ENCODE measurements at regions not wholly inside any gene's neighbourhood (a gene's known extent, or its start where the extent isn't known, plus 50 kb on each side); places are given as distances from the start of the nearest gene placed in this dataset.

GRCh38 chr12:73262788-73263381 lies 990.7 kb downstream of the TRHDE start:
- no peaks in the 10 kb centered on the region for H3K27me3 ChIP-seq (ENCODE audit: insufficient read depth, low read depth, low read length)
- no peaks in the 10 kb centered on the region for H4K20me1 ChIP-seq (ENCODE audit: insufficient read depth)
- H3K9me3 ChIP-seq (ENCODE audit: low read length): no peaks in the 10 kb centered on the region
- H2AFZ ChIP-seq (ENCODE audit: low read depth, low read length): no peak overlapping the region
- no peak for TF ChIP-seq CTCF (IDR thresholded peaks at IDR 0.05; ENCODE audit: poor library complexity, severe bottlenecking)
- no peak for TF ChIP-seq SMC3 (conservative IDR thresholded peaks at IDR 0.05; ENCODE audit: poor library complexity)
- TF ChIP-seq RAD21 (conservative IDR thresholded peaks at IDR 0.05): no peak
- no peak for TF ChIP-seq EZH2 (IDR thresholded peaks at IDR 0.05; ENCODE audit: borderline replicate concordance, insufficient read depth, low read length, poor library complexity, severe bottlenecking)
- no peak for TF ChIP-seq MXI1 (conservative IDR thresholded peaks at IDR 0.05; ENCODE audit: poor library complexity, severe bottlenecking)
- no peak for TF ChIP-seq REST (IDR thresholded peaks at IDR 0.05; ENCODE audit: borderline replicate concordance)
- TF ChIP-seq EP300 (conservative IDR thresholded peaks at IDR 0.05; ENCODE audit: poor library complexity, severe bottlenecking): no peak
- TF ChIP-seq POLR2AphosphoS5 (IDR thresholded peaks at IDR 0.05): no peak
- TF ChIP-seq TAF1 (IDR thresholded peaks at IDR 0.05; ENCODE audit: low read depth): no peak
- no peak overlapping the region for H3K9ac ChIP-seq (ENCODE audit: low read length)
- H3K4me2 ChIP-seq (ENCODE audit: low read length): no peak overlapping the region
- H3K36me3 ChIP-seq (ENCODE audit: insufficient read depth, low read length): no peaks in the 10 kb centered on the region
- no peaks in the 10 kb centered on the region for H3K79me2 ChIP-seq (replicated peaks; ENCODE audit: insufficient read depth, low read length)
- no peaks in the 10 kb centered on the region for H3F3A ChIP-seq (ENCODE audit: insufficient read depth, low read length, poor library complexity, severe bottlenecking)
- H3K4me3 ChIP-seq (ENCODE audit: low read length): no peak overlapping the region
- H3K27ac ChIP-seq (ENCODE audit: low read length): no peak overlapping the region
- H3K9me2 ChIP-seq (ENCODE audit: insufficient read depth, low read length): no peaks in the 10 kb centered on the region

- Histone ChIP-seq H4K20me1 (ENCODE audit: insufficient read depth) (no peaks in the 10 kb centered on the region), H3K4me2 (ENCODE audit: low read length) (no peak overlapping the region), H3K27ac (ENCODE audit: low read length) (no peak overlapping the region), H3K9ac (ENCODE audit: low read length) (no peak overlapping the region), H3K27me3 (ENCODE audit: insufficient read depth, low read depth, low read length) (no peaks in the 10 kb centered on the region), H3K9me3 (ENCODE audit: low read length) (no peaks in the 10 kb centered on the region), H2AFZ (ENCODE audit: low read depth, low read length) (no peak overlapping the region), H3F3A (ENCODE audit: insufficient read depth, low read length, poor library complexity, severe bottlenecking) (no peaks in the 10 kb centered on the region), H3K9me2 (ENCODE audit: insufficient read depth, low read length) (no peaks in the 10 kb centered on the region), H3K79me2 (replicated peaks; ENCODE audit: insufficient read depth, low read length) (no peaks in the 10 kb centered on the region), H3K36me3 (ENCODE audit: insufficient read depth, low read length) (no peaks in the 10 kb centered on the region), H3K4me3 (ENCODE audit: low read length) (no peak overlapping the region)
- TF ChIP-seq REST (IDR thresholded peaks at IDR 0.05; ENCODE audit: borderline replicate concordance): no peak
- no peak for TF ChIP-seq SMC3 (conservative IDR thresholded peaks at IDR 0.05; ENCODE audit: poor library complexity)
- no peak for TF ChIP-seq RAD21 (conservative IDR thresholded peaks at IDR 0.05)
- TF ChIP-seq MXI1 (conservative IDR thresholded peaks at IDR 0.05; ENCODE audit: poor library complexity, severe bottlenecking): no peak
- TF ChIP-seq CTCF (IDR thresholded peaks at IDR 0.05; ENCODE audit: poor library complexity, severe bottlenecking): no peak
- no peak for TF ChIP-seq EZH2 (IDR thresholded peaks at IDR 0.05; ENCODE audit: borderline replicate concordance, insufficient read depth, low read length, poor library complexity, severe bottlenecking)
- TF ChIP-seq POLR2AphosphoS5 (IDR thresholded peaks at IDR 0.05): no peak
- TF ChIP-seq EP300 (conservative IDR thresholded peaks at IDR 0.05; ENCODE audit: poor library complexity, severe bottlenecking): no peak
- no peak for TF ChIP-seq TAF1 (IDR thresholded peaks at IDR 0.05; ENCODE audit: low read depth)
Measured at GRCh38 chr12:73266206-73266605, 994.0 kb downstream of the TRHDE start.

Data from neural cell (in vitro differentiated cells).